GM12892 (cell line): ENCODE measurements at regions not wholly inside any gene's neighbourhood (a gene's known extent, or its start where the extent isn't known, plus 50 kb on each side); places are given as distances from the start of the nearest gene placed in this dataset.

Source experiments
- DNase-seq: peaks from one replicate; pipeline ENCODE4 v3.0.0; 2011; ENCODE audit not compliant: insufficient read length
- FAIRE-seq: peaks from 2 replicates; lab custom pipeline; 2011; peaks lifted over from hg19 to GRCh38; lab: Jason Lieb, UNC
- POLR2A ChIP-seq: IDR thresholded peaks from 2 replicates; pipeline ENCODE4 v1.6.1; 2011; ENCODE audit warnings: low read depth, low read length, control low read depth
- POLR2AphosphoS5 ChIP-seq: IDR thresholded peaks from 2 replicates; pipeline ENCODE4 v1.6.1; 2011; ENCODE audit warnings: low read depth, low read length, control low read depth
- TAF1 ChIP-seq: IDR thresholded peaks from 2 replicates; pipeline ENCODE4 v1.6.1; 2011; ENCODE audit warnings: low read depth, mild to moderate bottlenecking, control low read depth, low read length, borderline replicate concordance

GRCh38 chr21:28822486-28823335, 170.0 kb downstream of the LTN1 start:
- DNase-seq (no peak), FAIRE-seq (no peak)
- TF ChIP-seq POLR2AphosphoS5 (no peak), TAF1 (no peak), POLR2A (no peak)

GRCh38 chr21:28822123-28822399, 170.6 kb downstream of the LTN1 start:
- TF ChIP-seq POLR2AphosphoS5 (no peak), POLR2A (no peak), TAF1 (no peak)
- DNase-seq (no peak), FAIRE-seq (no peak)

- no peak for TF ChIP-seq POLR2AphosphoS5
- no peak for TF ChIP-seq TAF1
- no peak for TF ChIP-seq POLR2A
- DNase-seq = no peak
- no peak for FAIRE-seq
These were observed 171.2 kb downstream of the LTN1 start for GRCh38 chr21:28821276-28822122.

- TF ChIP-seq POLR2AphosphoS5 (no peak), TAF1 (no peak), POLR2A (no peak)
- no peak for FAIRE-seq
These were observed 173.9 kb downstream of the LTN1 start for GRCh38 chr21:28818663-28819278.

GRCh38 chr21:28817871-28818270, 174.8 kb downstream of the LTN1 start:
- FAIRE-seq (no peak), DNase-seq (no peak)
- no peak for TF ChIP-seq TAF1
- TF ChIP-seq POLR2A = no peak
- no peak for TF ChIP-seq POLR2AphosphoS5

More at GRCh38 chr21:28818663-28819278, 173.9 kb downstream of the LTN1 start:
- no peak for DNase-seq

GRCh38 chr21:28811860-28812259, 180.8 kb downstream of the LTN1 start:
- FAIRE-seq = no peak
- TF ChIP-seq POLR2AphosphoS5 (no peak), POLR2A (no peak), TAF1 (no peak)
- no peak for DNase-seq

GRCh38 chr21:28810826-28811524, 181.7 kb downstream of the LTN1 start:
- TF ChIP-seq POLR2A (no peak), TAF1 (no peak), POLR2AphosphoS5 (no peak)
- DNase-seq = no peak
- FAIRE-seq = no peak

GRCh38 chr21:28805885-28806284, 186.8 kb downstream of the LTN1 start:
- no peak for FAIRE-seq

GRCh38 chr21:28804089-28804670, 188.5 kb downstream of the LTN1 start:
- FAIRE-seq = no peak
- TF ChIP-seq POLR2A (no peak), TAF1 (no peak), POLR2AphosphoS5 (no peak)
- no peak for DNase-seq

More at GRCh38 chr21:28805885-28806284, 186.8 kb downstream of the LTN1 start:
- no peak for DNase-seq
- no peak for TF ChIP-seq TAF1
- no peak for TF ChIP-seq POLR2AphosphoS5
- no peak for TF ChIP-seq POLR2A

- no peak for DNase-seq
- FAIRE-seq = no peak
- no peak for TF ChIP-seq POLR2AphosphoS5
- TF ChIP-seq TAF1 = no peak
- TF ChIP-seq POLR2A = no peak
These were observed 190.8 kb downstream of the LTN1 start for GRCh38 chr21:28801906-28802305.

GRCh38 chr21:28799926-28800325, 192.8 kb downstream of the LTN1 start:
- FAIRE-seq (no peak), DNase-seq (no peak)
- TF ChIP-seq TAF1 = no peak
- no peak for TF ChIP-seq POLR2AphosphoS5
- no peak for TF ChIP-seq POLR2A
